H9 (cell line): ENCODE measurements at regions not wholly inside any gene's neighbourhood (a gene's known extent, or its start where the extent isn't known, plus 50 kb on each side); places are given as distances from the start of the nearest gene placed in this dataset.

Experiments
- DNase-seq: peaks from one replicate; pipeline ENCODE4 v3.0.0-alpha.2; 2017
- H2AFZ ChIP-seq: one replicate; pipeline ENCODE4 v1.6.1; 2013; ENCODE audit warnings: mild to moderate bottlenecking, low read length, control low read depth, moderate library complexity
- H2AK5ac ChIP-seq: 2 replicates; pipeline ENCODE4 v1.6.1; 2013; ENCODE audit warnings: low read length, control low read depth, mixed read lengths; ENCODE audit not compliant: insufficient read length
- H2BK120ac ChIP-seq: one replicate; pipeline ENCODE4 v1.6.1; 2013; ENCODE audit warnings: low read depth, mild to moderate bottlenecking, low read length, control low read depth, inconsistent platforms; ENCODE audit not compliant: poor library complexity, severe bottlenecking
- H2BK12ac ChIP-seq: 2 replicates; pipeline ENCODE4 v1.6.1; 2013; ENCODE audit warnings: low read length, control low read depth, mixed read lengths, low read depth; ENCODE audit not compliant: insufficient read length
- H2BK15ac ChIP-seq: 2 replicates; pipeline ENCODE4 v1.6.1; 2013; ENCODE audit warnings: low read depth, low read length, control low read depth
- H2BK20ac ChIP-seq: one replicate; pipeline ENCODE4 v1.6.1; 2013; ENCODE audit warnings: low read depth, mild to moderate bottlenecking, low read length, control low read depth, inconsistent platforms; ENCODE audit not compliant: poor library complexity, severe bottlenecking
- H2BK5ac ChIP-seq: 2 replicates; pipeline ENCODE4 v1.6.1; 2013; ENCODE audit warnings: low read length, control low read depth, mixed read lengths; ENCODE audit not compliant: insufficient read length
- H3K14ac ChIP-seq: 2 replicates; pipeline ENCODE4 v1.6.1; 2013; ENCODE audit warnings: low read length, control low read depth; ENCODE audit not compliant: insufficient read depth
- H3K18ac ChIP-seq: 2 replicates; pipeline ENCODE4 v1.6.1; 2013; ENCODE audit warnings: low read depth, mild to moderate bottlenecking, mixed read lengths, low read length, control low read depth; ENCODE audit not compliant: insufficient read length
- H3K23ac ChIP-seq: 2 replicates; pipeline ENCODE4 v1.6.1; 2013; ENCODE audit warnings: low read length, control low read depth, mixed read lengths, low read depth; ENCODE audit not compliant: insufficient read length
- H3K23me2 ChIP-seq: 2 replicates; pipeline ENCODE4 v1.6.1; 2013; ENCODE audit warnings: low read depth, mild to moderate bottlenecking, mixed read lengths, low read length, control low read depth; ENCODE audit not compliant: insufficient read length, poor library complexity, severe bottlenecking
- H3K27ac ChIP-seq: 2 replicates; pipeline ENCODE4 v1.5.1; 2013; ENCODE audit warnings: low read length, control low read depth, mixed read lengths, low read depth; ENCODE audit not compliant: insufficient read length
- H3K27me3 ChIP-seq: 2 replicates; pipeline ENCODE4 v1.6.1; 2013; ENCODE audit warnings: low read length, control low read depth, inconsistent platforms; ENCODE audit not compliant: insufficient read depth
- H3K4ac ChIP-seq: 2 replicates; pipeline ENCODE4 v1.6.1; 2013; ENCODE audit warnings: low read depth, mild to moderate bottlenecking, control low read depth, inconsistent platforms, low read length, moderate library complexity
- H3K4me1 ChIP-seq: 2 replicates; pipeline ENCODE4 v1.6.1; 2013; ENCODE audit warnings: low read length, control low read depth, inconsistent platforms; ENCODE audit not compliant: insufficient read depth
- H3K4me2 ChIP-seq: 2 replicates; pipeline ENCODE4 v1.6.1; 2013; ENCODE audit warnings: low read length, control low read depth, mixed read lengths; ENCODE audit not compliant: insufficient read length, insufficient read depth
- H3K56ac ChIP-seq: 2 replicates; pipeline ENCODE4 v1.6.1; 2013; ENCODE audit warnings: low read depth, mild to moderate bottlenecking, mixed read lengths, low read length, control low read depth; ENCODE audit not compliant: insufficient read length
- H3K79me1 ChIP-seq: 2 replicates; pipeline ENCODE4 v1.6.1; 2013; ENCODE audit warnings: low read depth, mild to moderate bottlenecking, moderate library complexity, low read length, control low read depth, inconsistent platforms; ENCODE audit not compliant: insufficient read depth, poor library complexity, severe bottlenecking
- H3K79me2 ChIP-seq: 2 replicates; pipeline ENCODE4 v1.6.1; 2013; ENCODE audit warnings: low read length, control low read depth, inconsistent platforms; ENCODE audit not compliant: insufficient read depth
- H3K9ac ChIP-seq: 2 replicates; pipeline ENCODE4 v1.6.1; 2013; ENCODE audit warnings: low read length, control low read depth, mixed read lengths; ENCODE audit not compliant: insufficient read length; ENCODE audit errors: extremely low read depth
- H3K9me3 ChIP-seq: one replicate; pipeline ENCODE4 v1.6.1; 2013; ENCODE audit warnings: low read depth, low read length, inconsistent platforms; ENCODE audit not compliant: control insufficient read depth
- H3T11ph ChIP-seq: one replicate; pipeline ENCODE4 v1.6.1; 2013; ENCODE audit warnings: mild to moderate bottlenecking, low read length, control low read depth, inconsistent platforms
- H4K20me1 ChIP-seq: one replicate; pipeline ENCODE4 v1.6.1; 2013; ENCODE audit not compliant: control insufficient read depth, insufficient read length, insufficient read depth
- H4K5ac ChIP-seq: 2 replicates; pipeline ENCODE4 v1.6.1; 2013; ENCODE audit warnings: low read depth, mild to moderate bottlenecking, mixed read lengths, low read length, control low read depth; ENCODE audit not compliant: insufficient read length
- H4K8ac ChIP-seq: replicated peaks from 2 replicates; pipeline ENCODE4 v1.6.1; 2013; ENCODE audit warnings: low read length, control low read depth, mixed read lengths, low read depth; ENCODE audit not compliant: insufficient read length
- H4K91ac ChIP-seq: 2 replicates; pipeline ENCODE4 v1.6.1; 2013; ENCODE audit warnings: low read depth, mild to moderate bottlenecking, moderate library complexity, mixed read lengths, low read length, control low read depth; ENCODE audit not compliant: insufficient read length
- H3K27ac Mint-ChIP-seq, 3 experiments: 2 replicates in 2 of 3; 3 replicates in 1 of 3; pipeline ENCODE4 v1.8.0; 2020 to 2021; ENCODE audit warnings: mixed read lengths in 3 of 3, mild to moderate bottlenecking in 1 of 3, moderate library complexity in 1 of 3
- H3K27me3 Mint-ChIP-seq: 2 replicates; pipeline ENCODE4 v1.8.0; 2021; ENCODE audit warnings: low read depth, mild to moderate bottlenecking, moderate library complexity, mixed read lengths
- H3K36me3 Mint-ChIP-seq, 3 experiments: 2 replicates in 2 of 3; 3 replicates in 1 of 3; pipeline ENCODE4 v1.8.0; 2020 to 2021; ENCODE audit warnings: low read depth in 3 of 3, mixed read lengths in 3 of 3; ENCODE audit not compliant: insufficient read depth in 1 of 3
- H3K4me1 Mint-ChIP-seq, 2 experiments: 2 replicates each; pipeline ENCODE4 v1.8.0; 2020; ENCODE audit warnings: mixed read lengths in 2 of 2
- H3K4me3 Mint-ChIP-seq, 2 experiments: 2 replicates in 1 of 2; 3 replicates in 1 of 2; pipeline ENCODE4 v1.8.0; 2020 to 2021; ENCODE audit warnings: mild to moderate bottlenecking in 2 of 2, mixed read lengths in 2 of 2, moderate library complexity in 1 of 2
- H3K9me3 Mint-ChIP-seq, 2 experiments: 2 replicates in 1 of 2; 3 replicates in 1 of 2; pipeline ENCODE4 v1.8.0; 2020; ENCODE audit warnings: mild to moderate bottlenecking in 2 of 2, mixed read lengths in 2 of 2, moderate library complexity in 1 of 2
- TF ChIP-seq, protein P1 (sequence below): fragments of 200-600 bp; sonication (generic); conservative IDR thresholded peaks from 3 replicates; pipeline ENCODE4 v1.8.0; 2021; ENCODE audit warnings: antibody characterized with exemption, mild to moderate bottlenecking

DNA sequence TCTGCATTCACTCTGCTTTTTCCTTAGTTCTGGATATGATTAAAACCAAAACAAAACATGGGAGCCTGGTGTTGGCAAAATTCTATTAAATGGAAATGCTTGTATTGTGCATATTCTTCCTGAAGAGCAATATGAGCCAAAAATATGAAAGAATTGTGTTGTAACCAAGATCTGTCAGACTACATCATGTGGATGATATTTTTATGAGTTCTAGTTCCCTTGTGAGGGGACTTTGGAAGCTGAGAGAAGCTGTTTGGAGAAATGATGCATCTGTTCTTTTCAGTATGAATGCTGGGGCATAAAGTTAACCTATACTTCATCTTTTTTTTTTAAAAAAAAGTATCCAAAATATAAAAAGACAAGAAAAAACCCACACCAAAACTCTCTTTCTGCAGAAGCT, 782.7 kb downstream of the ANKRD7 start:
- Histone ChIP-seq H4K5ac (no peak overlapping the region), H3K18ac (no peak overlapping the region), H3K56ac (no peak overlapping the region), H3K23ac (no peak overlapping the region), H3K79me1 (no peaks in the 10 kb centered on the region), H3K4me1 (no peaks in the 10 kb centered on the region), H3K79me2 (no peaks in the 10 kb centered on the region), H3K14ac (no peak overlapping the region), H3K27ac (no peak overlapping the region), H2BK20ac (no peak overlapping the region), H3K4ac (no peak overlapping the region), H3K27me3 (no peaks in the 10 kb centered on the region), H3K9me3 (no peaks in the 10 kb centered on the region), H3K9ac (no peak overlapping the region), H4K8ac (no peak overlapping the region), H2BK12ac (no peak overlapping the region), H3K23me2 (no peaks in the 10 kb centered on the region), H2BK5ac (no peak overlapping the region), H4K91ac (no peak overlapping the region), H4K20me1 (no peaks in the 10 kb centered on the region), H2BK15ac (no peak overlapping the region), H3K4me2 (no peak overlapping the region), H3T11ph (no peak overlapping the region), H2AFZ (no peak overlapping the region), H2BK120ac (no peak overlapping the region), H2AK5ac (no peak overlapping the region)
- Mint-ChIP-seq H3K27me3 (no peaks in the 10 kb centered on the region), H3K4me3 (no peak overlapping the region), H3K4me1 (no peaks in the 10 kb centered on the region), H3K9me3 (no peaks in the 10 kb centered on the region), H3K36me3 (no peaks in the 10 kb centered on the region), H3K27ac (no peak overlapping the region)
- no peak for DNase-seq
- TF ChIP-seq, protein P1, sequence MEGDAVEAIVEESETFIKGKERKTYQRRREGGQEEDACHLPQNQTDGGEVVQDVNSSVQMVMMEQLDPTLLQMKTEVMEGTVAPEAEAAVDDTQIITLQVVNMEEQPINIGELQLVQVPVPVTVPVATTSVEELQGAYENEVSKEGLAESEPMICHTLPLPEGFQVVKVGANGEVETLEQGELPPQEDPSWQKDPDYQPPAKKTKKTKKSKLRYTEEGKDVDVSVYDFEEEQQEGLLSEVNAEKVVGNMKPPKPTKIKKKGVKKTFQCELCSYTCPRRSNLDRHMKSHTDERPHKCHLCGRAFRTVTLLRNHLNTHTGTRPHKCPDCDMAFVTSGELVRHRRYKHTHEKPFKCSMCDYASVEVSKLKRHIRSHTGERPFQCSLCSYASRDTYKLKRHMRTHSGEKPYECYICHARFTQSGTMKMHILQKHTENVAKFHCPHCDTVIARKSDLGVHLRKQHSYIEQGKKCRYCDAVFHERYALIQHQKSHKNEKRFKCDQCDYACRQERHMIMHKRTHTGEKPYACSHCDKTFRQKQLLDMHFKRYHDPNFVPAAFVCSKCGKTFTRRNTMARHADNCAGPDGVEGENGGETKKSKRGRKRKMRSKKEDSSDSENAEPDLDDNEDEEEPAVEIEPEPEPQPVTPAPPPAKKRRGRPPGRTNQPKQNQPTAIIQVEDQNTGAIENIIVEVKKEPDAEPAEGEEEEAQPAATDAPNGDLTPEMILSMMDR, result no peak
